GM12874 (cell line): ENCODE measurements at regions not wholly inside any gene's neighbourhood (a gene's known extent, or its start where the extent isn't known, plus 50 kb on each side); places are given as distances from the start of the nearest gene placed in this dataset.

ENCODE experiments used
- TF ChIP-seq, protein P1 (sequence below): IDR thresholded peaks from 2 replicates; pipeline ENCODE4 v1.5.1; 2011; ENCODE audit warnings: low read depth, mild to moderate bottlenecking, control low read depth, low read length, moderate library complexity; ENCODE audit not compliant: insufficient read depth

DNA sequence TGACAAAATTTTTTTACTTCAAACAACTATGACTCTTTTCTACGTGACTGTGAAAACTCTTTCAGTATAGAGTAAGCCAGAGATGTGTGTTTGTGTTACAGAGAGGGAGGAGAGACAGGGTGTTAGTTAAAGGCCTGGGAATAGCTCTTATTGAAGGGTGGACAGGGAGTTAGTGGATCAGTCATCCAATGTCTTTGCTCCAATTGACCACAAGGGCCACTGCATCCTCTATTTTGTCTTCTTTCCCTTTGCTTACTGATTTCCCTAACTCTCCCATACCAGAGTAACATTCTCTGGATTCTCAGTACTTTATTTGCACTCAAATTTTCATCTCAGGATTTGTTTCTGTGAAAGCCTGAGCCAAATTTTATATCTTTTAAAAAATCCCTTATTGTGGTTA is 920.3 kb downstream of the CDH18 start:
- TF ChIP-seq, protein P1, sequence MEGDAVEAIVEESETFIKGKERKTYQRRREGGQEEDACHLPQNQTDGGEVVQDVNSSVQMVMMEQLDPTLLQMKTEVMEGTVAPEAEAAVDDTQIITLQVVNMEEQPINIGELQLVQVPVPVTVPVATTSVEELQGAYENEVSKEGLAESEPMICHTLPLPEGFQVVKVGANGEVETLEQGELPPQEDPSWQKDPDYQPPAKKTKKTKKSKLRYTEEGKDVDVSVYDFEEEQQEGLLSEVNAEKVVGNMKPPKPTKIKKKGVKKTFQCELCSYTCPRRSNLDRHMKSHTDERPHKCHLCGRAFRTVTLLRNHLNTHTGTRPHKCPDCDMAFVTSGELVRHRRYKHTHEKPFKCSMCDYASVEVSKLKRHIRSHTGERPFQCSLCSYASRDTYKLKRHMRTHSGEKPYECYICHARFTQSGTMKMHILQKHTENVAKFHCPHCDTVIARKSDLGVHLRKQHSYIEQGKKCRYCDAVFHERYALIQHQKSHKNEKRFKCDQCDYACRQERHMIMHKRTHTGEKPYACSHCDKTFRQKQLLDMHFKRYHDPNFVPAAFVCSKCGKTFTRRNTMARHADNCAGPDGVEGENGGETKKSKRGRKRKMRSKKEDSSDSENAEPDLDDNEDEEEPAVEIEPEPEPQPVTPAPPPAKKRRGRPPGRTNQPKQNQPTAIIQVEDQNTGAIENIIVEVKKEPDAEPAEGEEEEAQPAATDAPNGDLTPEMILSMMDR, result no peak

DNA sequence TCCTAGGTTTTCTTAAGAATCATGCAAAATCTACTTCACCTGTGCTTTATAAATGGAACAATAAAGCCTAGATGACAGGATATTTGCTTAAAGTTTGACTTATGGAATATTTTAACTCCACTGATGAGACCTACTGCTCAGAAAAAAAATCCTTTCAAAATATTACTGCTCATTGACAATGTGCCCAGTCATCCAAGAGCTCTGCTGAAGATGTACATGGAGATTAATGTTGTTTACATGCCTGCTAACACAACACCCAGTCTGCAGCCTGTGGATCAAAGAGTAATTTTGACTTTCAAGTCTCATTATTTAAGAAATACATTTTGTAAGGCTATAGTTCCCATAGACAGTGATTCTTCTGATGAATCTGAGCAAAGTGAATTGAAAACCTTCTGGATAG is 889.6 kb downstream of the CDH18 start:
- TF ChIP-seq, protein P1, result no peak

DNA sequence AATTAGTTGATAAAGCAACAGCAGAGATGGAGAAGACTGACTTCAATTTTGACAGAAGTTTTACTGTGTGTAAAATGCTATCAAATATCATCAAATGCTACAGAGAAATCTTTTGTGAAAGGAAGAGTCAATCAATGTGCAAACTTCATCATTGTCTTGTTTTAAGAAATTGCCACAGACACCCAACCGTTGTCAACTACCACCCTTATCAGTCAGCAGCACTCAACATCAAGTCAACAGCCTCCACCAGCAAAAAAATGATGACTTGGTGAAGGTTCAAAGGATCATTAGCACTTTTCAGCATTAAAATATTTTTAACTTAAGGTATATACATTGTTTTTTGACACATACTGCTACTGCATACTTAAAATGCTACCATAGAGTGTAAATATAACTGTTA is 888.8 kb downstream of the CDH18 start:
- TF ChIP-seq, protein P1, result no peak

DNA sequence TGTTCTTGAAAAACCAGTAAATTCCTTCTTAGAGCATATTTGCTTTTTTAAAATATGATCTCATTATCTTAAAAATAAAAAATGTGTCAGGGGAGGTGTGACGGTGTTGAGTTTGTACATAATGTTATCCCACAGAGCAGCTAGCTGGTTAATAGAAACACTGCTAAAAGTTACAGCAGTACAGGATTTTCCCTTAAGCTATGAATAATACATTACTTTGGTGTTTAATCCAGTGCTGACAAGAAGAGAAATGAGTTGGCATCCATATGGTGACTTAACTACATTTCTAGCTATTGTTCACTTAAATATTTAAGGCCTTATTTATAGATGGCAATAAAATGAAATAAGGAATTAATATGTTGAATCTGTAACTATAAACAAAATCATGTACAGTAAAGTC is 883.1 kb downstream of the CDH18 start:
- TF ChIP-seq, protein P1, result no peak

DNA sequence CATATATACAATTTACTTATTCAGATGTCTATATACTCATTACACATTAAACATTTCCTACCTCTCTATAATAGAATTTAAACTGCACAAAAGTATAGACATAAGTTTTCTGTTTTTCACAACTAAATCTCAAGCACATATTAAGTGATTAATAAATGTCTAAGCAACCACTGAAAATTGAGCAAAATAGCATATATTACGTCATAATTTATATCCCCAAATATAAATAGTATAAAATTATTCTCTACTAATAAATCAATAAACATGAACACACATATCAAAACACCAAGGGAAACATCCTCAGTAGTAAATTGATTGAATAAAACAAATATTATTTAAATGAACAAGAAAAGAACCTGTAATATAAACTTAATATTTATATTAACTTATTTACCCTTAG is 865.1 kb downstream of the CDH18 start:
- TF ChIP-seq, protein P1, result no peak

DNA sequence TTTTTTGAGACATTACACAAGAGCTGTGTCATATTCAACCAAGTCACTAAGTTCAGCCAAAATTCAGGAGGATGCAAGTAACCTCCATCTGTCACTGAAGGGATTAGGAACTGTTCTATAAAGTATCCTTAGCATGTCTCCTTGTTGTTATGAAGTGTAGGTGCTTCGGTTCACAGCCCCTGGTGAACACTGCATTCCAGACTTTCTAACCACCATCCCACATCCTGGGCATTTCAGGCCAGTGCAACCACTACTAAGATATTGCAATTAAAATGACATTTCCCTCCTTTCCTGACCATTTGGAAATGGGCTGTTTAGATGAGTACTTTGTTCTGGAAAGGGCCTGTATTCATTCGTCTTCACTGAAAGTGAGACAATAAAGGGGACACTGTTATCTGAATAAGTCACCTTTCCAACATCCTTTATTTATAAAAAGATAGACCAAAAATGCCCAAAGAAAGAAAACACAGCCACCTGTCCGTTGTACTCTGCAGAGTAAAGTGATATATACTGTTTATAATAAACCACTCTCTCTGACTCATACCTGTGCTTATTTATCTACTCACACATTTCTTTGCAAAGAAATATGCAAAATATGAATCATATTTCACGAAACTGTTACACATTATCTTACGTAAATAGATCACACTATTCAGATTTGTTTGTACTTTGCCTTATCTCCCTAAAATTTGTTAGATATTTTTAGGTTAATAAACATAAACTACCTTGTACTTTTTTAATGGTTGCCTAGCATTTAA is 861.9 kb downstream of the CDH18 start:
- TF ChIP-seq, protein P1, result no peak

DNA sequence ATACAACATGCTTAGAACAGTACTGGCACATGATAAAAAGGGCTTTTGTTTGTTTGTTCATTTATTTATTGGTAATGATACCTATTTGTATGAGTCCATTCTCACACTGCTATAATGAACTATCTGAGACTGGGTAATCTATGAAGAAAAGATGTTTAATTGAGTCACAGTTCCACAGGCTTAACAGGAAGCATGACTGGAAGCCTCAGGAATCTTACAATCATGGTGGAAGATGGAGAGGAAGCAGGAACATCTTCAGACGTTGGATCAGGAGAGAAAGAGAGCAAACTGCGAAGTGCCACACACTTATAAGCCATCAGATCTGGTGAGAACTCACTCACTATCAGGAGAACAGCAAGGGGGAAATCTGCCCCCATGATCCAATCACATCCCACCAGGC is 847.7 kb downstream of the CDH18 start:
- TF ChIP-seq, protein P1, result no peak

DNA sequence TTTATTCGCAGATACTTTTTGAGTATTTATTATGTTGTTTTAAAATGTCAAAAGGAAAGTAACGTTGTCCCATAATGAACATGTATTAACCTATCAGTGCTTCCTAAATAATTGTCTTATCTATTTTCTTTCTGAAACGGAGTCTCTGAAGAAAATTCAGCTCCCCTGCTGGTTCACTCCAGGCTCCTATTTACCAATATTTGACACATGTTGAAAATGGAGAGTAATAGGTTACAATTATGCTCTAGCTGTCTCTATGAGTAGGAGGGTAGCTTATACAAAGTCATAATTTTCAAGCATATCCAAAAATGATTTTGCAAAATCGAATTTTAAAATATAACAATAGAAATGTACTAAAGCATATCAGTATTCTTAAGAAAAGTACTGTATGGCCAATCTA is 844.1 kb downstream of the CDH18 start:
- TF ChIP-seq, protein P1, result no peak
